ENCODE measurements at regions not wholly inside any gene's neighbourhood (a gene's known extent, or its start where the extent isn't known, plus 50 kb on each side); places are given as distances from the start of the nearest gene placed in this dataset.
"Not testable (repeated sequence)": the region's sequence is repeated elsewhere in the genome, so short reads cannot be mapped to it uniquely, and the experiment has no call there.

DNA sequence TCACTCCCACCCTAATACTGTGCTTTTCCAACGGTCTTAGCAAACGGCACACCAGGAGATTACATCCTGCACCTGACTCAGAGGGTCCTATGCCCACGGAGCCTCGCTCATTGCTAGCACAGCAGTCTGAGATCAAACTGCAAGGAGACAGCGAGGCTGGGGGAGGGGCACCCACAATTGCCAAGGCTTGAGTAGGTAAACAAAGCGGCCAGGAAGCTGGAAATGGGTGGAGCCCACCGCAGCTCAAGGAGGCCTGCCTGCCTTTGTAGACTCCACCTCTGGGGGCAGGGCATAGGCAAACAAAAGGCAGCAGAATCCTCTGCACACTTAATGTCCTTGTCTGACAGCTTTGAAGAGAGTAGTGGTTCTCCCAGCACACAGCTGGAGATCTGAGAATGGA, 450.2 kb downstream of the DIRAS2 start:
- TF ChIP-seq CTCF, POLR2A (IDR thresholded peaks at IDR 0.05): not testable (repeated sequence)
